GM13977 (cell line): ENCODE measurements at regions not wholly inside any gene's neighbourhood (a gene's known extent, or its start where the extent isn't known, plus 50 kb on each side); places are given as distances from the start of the nearest gene placed in this dataset.

Source experiments
- DNase-seq: peaks from one replicate; pipeline ENCODE4 v3.0.0; 2012; ENCODE audit warnings: low spot score
- in situ Hi-C: fragments of 300-500 bp; cut with MboI; formaldehyde crosslinking; loops from one replicate; pipeline ENCODE4 v1.12.0; 2022; ENCODE audit warnings: low sequenced_read_pairs, low pct_unique_long_range_greater_than_20kb, mixed read lengths, inconsistent platforms; ENCODE audit not compliant: unreplicated experiment
- TF ChIP-seq, protein P1 (sequence below): IDR thresholded peaks from 2 replicates; pipeline ENCODE4 v1.5.1; 2012; ENCODE audit warnings: mild to moderate bottlenecking, control low read depth; ENCODE audit not compliant: insufficient read depth; ENCODE audit errors: extremely low read depth, missing control alignments

DNA sequence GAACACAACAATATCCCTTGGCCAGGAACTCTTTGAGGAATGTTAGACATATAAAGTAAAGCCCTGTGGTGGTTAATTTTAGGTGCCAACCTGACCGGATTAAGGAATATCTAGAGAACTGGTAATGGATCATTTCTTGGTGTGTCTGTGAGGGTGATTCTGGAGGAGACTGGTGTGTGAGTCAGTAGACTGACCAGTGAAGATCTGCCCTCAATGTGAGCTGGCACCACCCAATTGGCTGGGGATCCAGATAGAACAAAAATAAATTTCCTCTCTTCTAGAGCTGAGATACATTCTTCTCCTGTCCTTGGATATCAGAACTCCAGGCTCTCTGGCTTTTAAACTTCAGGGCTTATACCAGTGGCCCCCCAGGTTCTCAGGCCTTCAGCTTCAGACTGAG lies 56.2 kb upstream of the TNPO1 start:
- in situ Hi-C loops, result no loop called here
- DNase-seq, result no peak
- TF ChIP-seq, protein P1, sequence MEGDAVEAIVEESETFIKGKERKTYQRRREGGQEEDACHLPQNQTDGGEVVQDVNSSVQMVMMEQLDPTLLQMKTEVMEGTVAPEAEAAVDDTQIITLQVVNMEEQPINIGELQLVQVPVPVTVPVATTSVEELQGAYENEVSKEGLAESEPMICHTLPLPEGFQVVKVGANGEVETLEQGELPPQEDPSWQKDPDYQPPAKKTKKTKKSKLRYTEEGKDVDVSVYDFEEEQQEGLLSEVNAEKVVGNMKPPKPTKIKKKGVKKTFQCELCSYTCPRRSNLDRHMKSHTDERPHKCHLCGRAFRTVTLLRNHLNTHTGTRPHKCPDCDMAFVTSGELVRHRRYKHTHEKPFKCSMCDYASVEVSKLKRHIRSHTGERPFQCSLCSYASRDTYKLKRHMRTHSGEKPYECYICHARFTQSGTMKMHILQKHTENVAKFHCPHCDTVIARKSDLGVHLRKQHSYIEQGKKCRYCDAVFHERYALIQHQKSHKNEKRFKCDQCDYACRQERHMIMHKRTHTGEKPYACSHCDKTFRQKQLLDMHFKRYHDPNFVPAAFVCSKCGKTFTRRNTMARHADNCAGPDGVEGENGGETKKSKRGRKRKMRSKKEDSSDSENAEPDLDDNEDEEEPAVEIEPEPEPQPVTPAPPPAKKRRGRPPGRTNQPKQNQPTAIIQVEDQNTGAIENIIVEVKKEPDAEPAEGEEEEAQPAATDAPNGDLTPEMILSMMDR, result no peak

DNA sequence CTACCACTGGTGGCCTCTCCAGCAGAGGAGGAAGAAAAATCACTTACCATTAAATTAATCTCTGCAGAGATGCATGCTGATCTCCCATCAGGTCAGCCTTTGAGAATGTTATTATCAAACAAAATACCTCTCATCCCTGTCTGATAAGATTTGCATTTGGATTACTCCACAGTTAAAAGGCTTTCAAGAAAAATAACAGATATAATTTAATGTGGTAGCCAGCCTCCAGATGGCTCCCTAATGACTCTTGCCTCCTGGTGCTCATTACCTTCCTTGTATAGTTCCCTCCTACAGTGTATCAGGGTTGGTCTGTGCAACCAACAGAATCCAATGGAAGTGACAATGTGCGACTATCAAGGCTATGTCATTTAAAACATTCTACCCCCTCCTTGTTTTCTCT lies 63.6 kb upstream of the TNPO1 start:
- TF ChIP-seq, protein P1, result no peak
- in situ Hi-C loops, result no loop called here
- no peak for DNase-seq

DNA sequence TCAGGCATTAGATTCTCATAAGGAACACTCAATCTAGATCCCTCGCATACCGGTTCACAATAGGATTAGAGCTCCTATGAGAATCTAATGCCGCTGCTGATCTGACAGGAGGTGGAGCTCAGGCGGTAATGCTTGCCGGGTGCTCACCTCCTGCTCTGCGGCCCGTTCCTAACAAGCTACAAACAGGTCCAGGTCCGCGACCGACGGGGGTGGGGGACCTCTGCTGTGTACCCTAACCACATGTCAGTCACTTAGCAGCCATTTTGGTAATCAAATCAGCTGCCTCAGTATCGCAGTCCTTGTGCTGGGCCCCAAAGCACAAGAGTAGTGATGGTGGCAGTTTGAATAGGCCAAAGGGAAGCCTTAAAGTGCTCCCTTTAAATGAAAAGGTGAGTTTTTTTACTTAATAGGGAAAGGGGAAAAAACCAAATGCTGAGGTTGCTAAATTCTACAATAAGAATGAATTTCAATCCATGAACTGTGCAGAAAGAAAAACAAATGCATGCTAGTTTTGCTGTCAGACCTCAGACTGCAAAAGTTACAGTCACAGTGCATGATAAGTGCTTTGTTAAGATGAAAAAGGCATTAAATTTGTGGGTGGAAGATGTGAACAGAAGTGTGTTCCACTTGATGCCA lies 67.0 kb upstream of the TNPO1 start:
- DNase-seq, result no peak
- TF ChIP-seq, protein P1, result no peak
- in situ Hi-C loops, result no loop called here

DNA sequence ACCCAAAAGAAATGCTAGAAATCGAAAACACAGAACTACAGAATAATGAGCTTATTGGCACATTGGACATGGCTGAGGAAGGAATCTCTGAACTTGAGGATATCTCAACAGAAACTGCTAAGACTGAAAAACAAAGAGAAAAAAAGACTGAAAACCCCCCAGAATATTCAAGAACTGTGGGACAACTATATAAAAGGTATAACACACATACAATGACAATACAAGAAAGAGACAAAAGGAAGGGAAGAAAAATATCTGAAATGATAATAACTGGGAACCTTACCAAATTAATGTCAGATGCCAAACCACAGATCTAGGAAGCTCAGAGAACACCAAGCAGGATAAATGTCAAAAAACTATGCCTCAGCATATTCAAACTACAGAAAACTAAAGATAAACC lies 68.6 kb upstream of the TNPO1 start:
- TF ChIP-seq, protein P1, result no peak
- in situ Hi-C loops, result no loop called here

DNA sequence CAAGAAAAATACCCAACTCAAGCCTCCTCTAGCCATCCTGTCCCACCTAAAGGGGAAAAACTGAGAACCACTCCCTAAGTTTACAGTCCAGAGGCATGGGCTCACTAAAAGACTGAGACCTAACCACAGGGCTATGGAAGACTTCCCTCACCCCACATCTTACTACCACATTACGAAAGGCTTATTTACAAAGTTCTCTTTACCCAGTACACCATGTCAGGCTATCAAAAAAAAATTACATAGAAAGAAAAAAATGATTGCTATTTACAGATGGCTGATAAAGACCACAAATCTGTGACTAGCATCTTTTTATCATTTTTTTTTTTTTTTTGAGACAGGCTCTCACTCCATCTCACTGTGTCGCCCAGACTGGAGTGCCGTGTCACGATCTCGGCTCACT lies 69.7 kb upstream of the TNPO1 start:
- TF ChIP-seq, protein P1, result no peak
- in situ Hi-C loops, result no loop called here
- DNase-seq, result no peak

More for the DNA sequence above, 68.6 kb upstream of the TNPO1 start:
- no peak for DNase-seq

DNA sequence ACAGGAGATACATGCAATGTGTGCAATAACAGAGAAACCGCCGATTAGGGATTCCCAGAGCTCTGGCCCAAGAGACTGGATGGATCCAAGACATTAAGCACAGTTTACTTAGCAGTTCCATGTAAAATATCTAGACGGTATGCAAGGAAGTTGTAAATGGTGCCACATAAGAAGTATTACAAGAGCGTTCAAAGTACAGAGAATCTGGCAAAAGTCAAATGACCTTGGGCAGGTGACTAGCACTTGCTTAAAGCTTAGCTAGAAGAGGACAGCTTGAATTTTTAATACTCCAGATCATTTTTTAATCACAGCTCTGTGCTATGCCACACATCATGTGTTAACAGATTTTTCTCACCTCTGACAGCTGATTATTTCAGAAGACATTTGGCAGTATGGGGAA lies 72.3 kb upstream of the TNPO1 start:
- TF ChIP-seq, protein P1, result no peak
- DNase-seq, result no peak
- in situ Hi-C loops, result no loop called here

DNA sequence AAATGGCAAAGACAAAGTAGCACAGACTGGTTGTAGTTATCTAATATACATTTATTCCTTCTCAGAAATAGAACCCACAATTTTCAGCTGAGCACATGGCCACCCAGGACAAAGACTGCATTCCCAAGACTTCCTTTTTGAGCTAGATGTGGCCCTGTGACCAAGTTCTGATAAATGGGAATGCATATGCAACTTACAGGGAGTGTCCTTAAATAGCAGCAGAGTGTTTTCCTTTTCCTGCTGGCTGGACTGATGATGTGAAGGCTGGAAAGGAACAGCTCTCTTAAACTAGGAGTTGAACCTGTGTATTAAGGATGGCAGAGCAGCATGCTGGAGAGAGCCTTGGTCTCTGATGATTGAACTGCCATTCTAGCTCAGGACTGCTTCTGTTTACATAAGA lies 74.7 kb upstream of the TNPO1 start:
- in situ Hi-C loops, result no loop called here
- TF ChIP-seq, protein P1, result no peak
- DNase-seq, result no peak
